ENCODE measurements at regions not wholly inside any gene's neighbourhood (a gene's known extent, or its start where the extent isn't known, plus 50 kb on each side); places are given as distances from the start of the nearest gene placed in this dataset.

DNA sequence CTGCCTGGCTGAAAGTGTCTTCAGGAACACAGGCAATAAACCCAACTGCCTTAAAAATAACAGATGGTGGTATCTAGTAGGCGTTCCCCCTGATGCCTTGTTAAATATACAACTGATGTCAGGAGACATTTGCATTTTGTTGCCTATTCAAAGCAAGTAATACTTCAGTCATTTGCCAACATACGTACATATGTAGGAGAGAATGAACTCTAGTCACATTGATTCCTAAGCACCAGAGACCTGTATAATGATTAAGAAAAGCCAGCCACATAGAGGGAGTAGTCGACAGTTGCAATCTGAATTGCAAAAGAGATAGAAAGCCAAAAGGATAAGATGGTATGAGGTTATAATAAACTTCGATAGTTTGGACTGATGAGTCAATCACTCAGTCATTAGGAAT lies 191.0 kb upstream of the EMCN start:
- H3K9ac ChIP-seq (ENCODE audit: low read depth, low read length): no peak overlapping the region
- ATAC-seq (ENCODE audit: insufficient read depth, low read depth) (no peak), DNase-seq (no peak)
- no peaks in the 10 kb centered on the region for H3K27me3 ChIP-seq (ENCODE audit: insufficient read depth, low read length, poor library complexity)
- no peak overlapping the region for H3K4me3 ChIP-seq (ENCODE audit: low read depth in 1 of 2, low read length in 2 of 2)
- no peak overlapping the region for H3K27ac ChIP-seq (ENCODE audit: low read length)
- peaks cover 1% of the 10 kb centered on the region for H3K9me3 ChIP-seq (ENCODE audit: insufficient read depth, low read length, severe bottlenecking)
- no peaks in the 10 kb centered on the region for H4K20me1 ChIP-seq (ENCODE audit: insufficient read depth, low read length)
- H3K36me3 ChIP-seq (ENCODE audit: insufficient read depth, low read length): no peaks in the 10 kb centered on the region
- H3K4me1 ChIP-seq (ENCODE audit: insufficient read depth, low read length): no peaks in the 10 kb centered on the region
- no peak overlapping the region for H2AFZ ChIP-seq (ENCODE audit: low read depth, low read length)
- H3K79me2 ChIP-seq (ENCODE audit: insufficient read depth, low read length): no peaks in the 10 kb centered on the region
- TF ChIP-seq EZH2 (IDR thresholded peaks at IDR 0.05; ENCODE audit: borderline replicate concordance, low read depth, low read length, severe bottlenecking): no peak
- TF ChIP-seq CTCF (IDR thresholded peaks at IDR 0.05; ENCODE audit: borderline replicate concordance, extremely low read depth, low read length, poor library complexity, severe bottlenecking): no peak
- H3K4me2 ChIP-seq (ENCODE audit: insufficient read depth, low read length): no peak overlapping the region

DNA sequence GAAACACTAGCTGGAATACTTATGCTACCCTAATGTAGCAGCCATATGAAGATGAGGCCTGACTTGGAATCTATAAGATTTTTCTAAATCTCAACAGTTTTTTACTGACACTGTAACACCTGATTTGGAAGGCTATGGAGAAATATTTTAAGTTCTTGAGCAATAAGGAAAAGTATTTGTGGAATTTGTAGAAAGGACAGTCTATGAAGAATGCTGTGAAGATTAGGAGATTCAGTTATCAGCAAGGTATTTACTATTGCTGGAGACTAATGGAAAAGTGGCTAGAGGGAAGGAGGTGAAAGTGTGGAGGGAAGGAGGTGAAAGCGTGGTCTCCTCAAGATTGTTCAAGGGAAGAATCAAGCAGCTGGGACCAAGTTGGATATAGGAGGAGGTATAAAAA lies 190.0 kb upstream of the EMCN start:
- no peak for ATAC-seq (ENCODE audit: insufficient read depth, low read depth)

DNA sequence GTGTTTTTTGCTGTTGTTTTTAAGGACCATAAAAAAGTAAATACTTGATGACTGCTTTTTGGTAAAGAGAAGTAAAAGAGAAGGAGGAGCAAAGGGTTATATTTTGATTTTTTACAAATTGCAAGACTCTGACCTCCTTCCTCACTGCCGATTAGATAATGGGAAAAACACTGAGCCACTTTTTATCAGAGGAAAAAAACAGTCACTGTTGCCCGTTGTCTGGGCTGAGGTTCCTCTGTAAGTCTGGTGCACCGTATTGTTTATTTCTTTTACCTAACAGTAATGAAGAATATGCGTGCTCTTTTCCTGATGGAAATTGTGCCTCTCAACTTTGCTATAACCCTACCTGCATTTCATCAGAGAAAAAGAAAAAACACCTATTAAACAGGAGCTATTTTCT lies 178.7 kb upstream of the EMCN start:
- ATAC-seq (ENCODE audit: insufficient read depth, low read depth) (no peak), DNase-seq (no peak)
- no peaks in the 10 kb centered on the region for H3K9me3 ChIP-seq (ENCODE audit: insufficient read depth, low read length, severe bottlenecking)
- TF ChIP-seq CTCF (IDR thresholded peaks at IDR 0.05; ENCODE audit: borderline replicate concordance, extremely low read depth, low read length, poor library complexity, severe bottlenecking) (no peak), EZH2 (IDR thresholded peaks at IDR 0.05; ENCODE audit: borderline replicate concordance, low read depth, low read length, severe bottlenecking) (no peak)
- no peaks in the 10 kb centered on the region for H3K36me3 ChIP-seq (ENCODE audit: insufficient read depth, low read length)
- no peaks in the 10 kb centered on the region for H3K79me2 ChIP-seq (ENCODE audit: insufficient read depth, low read length)
- no peak overlapping the region for H3K27ac ChIP-seq (ENCODE audit: low read length)
- H3K4me1 ChIP-seq (ENCODE audit: insufficient read depth, low read length): peaks cover 8% of the 10 kb centered on the region; the same call in 1 of the 2 replicates
- no peaks in the 10 kb centered on the region for H3K27me3 ChIP-seq (ENCODE audit: insufficient read depth, low read length, poor library complexity)
- H3K9ac ChIP-seq (ENCODE audit: low read depth, low read length): no peak overlapping the region
- H3K4me2 ChIP-seq (ENCODE audit: insufficient read depth, low read length): no peak overlapping the region
- no peak overlapping the region for H3K4me3 ChIP-seq (ENCODE audit: low read depth in 1 of 2, low read length in 2 of 2)
- no peaks in the 10 kb centered on the region for H4K20me1 ChIP-seq (ENCODE audit: insufficient read depth, low read length)
- H2AFZ ChIP-seq (ENCODE audit: low read depth, low read length): no peak overlapping the region

More for the DNA sequence above, 190.0 kb upstream of the EMCN start:
- no peaks in the 10 kb centered on the region for H3K79me2 ChIP-seq (ENCODE audit: insufficient read depth, low read length)
- no peak overlapping the region for H3K4me2 ChIP-seq (ENCODE audit: insufficient read depth, low read length)
- H3K27ac ChIP-seq (ENCODE audit: low read length): no peak overlapping the region
- peaks cover 1% of the 10 kb centered on the region for H3K9me3 ChIP-seq (ENCODE audit: insufficient read depth, low read length, severe bottlenecking)
- no peak overlapping the region for H2AFZ ChIP-seq (ENCODE audit: low read depth, low read length)
- TF ChIP-seq CTCF (IDR thresholded peaks at IDR 0.05; ENCODE audit: borderline replicate concordance, extremely low read depth, low read length, poor library complexity, severe bottlenecking): no peak
- no peak for TF ChIP-seq EZH2 (IDR thresholded peaks at IDR 0.05; ENCODE audit: borderline replicate concordance, low read depth, low read length, severe bottlenecking)
- H4K20me1 ChIP-seq (ENCODE audit: insufficient read depth, low read length): no peaks in the 10 kb centered on the region
- no peaks in the 10 kb centered on the region for H3K27me3 ChIP-seq (ENCODE audit: insufficient read depth, low read length, poor library complexity)
- H3K4me3 ChIP-seq (ENCODE audit: low read depth in 1 of 2, low read length in 2 of 2): no peak overlapping the region
- no peaks in the 10 kb centered on the region for H3K36me3 ChIP-seq (ENCODE audit: insufficient read depth, low read length)
- H3K4me1 ChIP-seq (ENCODE audit: insufficient read depth, low read length): no peaks in the 10 kb centered on the region
- no peak for DNase-seq
- no peak overlapping the region for H3K9ac ChIP-seq (ENCODE audit: low read depth, low read length)

DNA sequence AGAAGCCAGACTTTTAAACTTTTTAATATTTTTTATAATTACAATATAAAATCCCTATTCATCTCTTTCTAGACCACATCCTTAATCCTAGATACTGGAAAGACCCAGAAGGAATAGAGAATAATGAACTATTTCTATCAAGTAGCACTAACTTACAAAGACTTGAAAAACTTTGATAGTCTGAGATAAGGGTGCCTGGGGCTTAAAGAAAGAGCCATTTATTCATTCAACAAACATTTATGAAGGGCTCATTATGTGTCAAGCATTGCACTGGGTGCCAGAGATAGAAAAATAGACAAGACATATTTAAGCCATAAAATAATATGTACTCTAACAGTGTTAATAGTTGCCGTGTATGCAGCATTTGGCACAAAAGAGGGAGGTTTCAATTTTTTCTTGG lies 178.0 kb upstream of the EMCN start:
- H3K4me3 ChIP-seq (ENCODE audit: low read depth in 1 of 2, low read length in 2 of 2): no peak overlapping the region
- no peaks in the 10 kb centered on the region for H3K9me3 ChIP-seq (ENCODE audit: insufficient read depth, low read length, severe bottlenecking)
- no peak overlapping the region for H3K4me2 ChIP-seq (ENCODE audit: insufficient read depth, low read length)
- H3K36me3 ChIP-seq (ENCODE audit: insufficient read depth, low read length): no peaks in the 10 kb centered on the region
- TF ChIP-seq CTCF (IDR thresholded peaks at IDR 0.05; ENCODE audit: borderline replicate concordance, extremely low read depth, low read length, poor library complexity, severe bottlenecking) (no peak), EZH2 (IDR thresholded peaks at IDR 0.05; ENCODE audit: borderline replicate concordance, low read depth, low read length, severe bottlenecking) (no peak)
- DNase-seq: no peak
- H4K20me1 ChIP-seq (ENCODE audit: insufficient read depth, low read length): no peaks in the 10 kb centered on the region
- no peaks in the 10 kb centered on the region for H3K27me3 ChIP-seq (ENCODE audit: insufficient read depth, low read length, poor library complexity)
- H3K27ac ChIP-seq (ENCODE audit: low read length): no peak overlapping the region
- 0 out of 2 replicates have a peak, but pooled peaks cover 8% of the 10 kb centered on the region for H3K4me1 ChIP-seq (ENCODE audit: insufficient read depth, low read length)
- H3K79me2 ChIP-seq (ENCODE audit: insufficient read depth, low read length): no peaks in the 10 kb centered on the region
- H2AFZ ChIP-seq (ENCODE audit: low read depth, low read length): no peak overlapping the region
- no peak for ATAC-seq (ENCODE audit: insufficient read depth, low read depth)
- H3K9ac ChIP-seq (ENCODE audit: low read depth, low read length): no peak overlapping the region
